ENCODE measurements at regions not wholly inside any gene's neighbourhood (a gene's known extent, or its start where the extent isn't known, plus 50 kb on each side); places are given as distances from the start of the nearest gene placed in this dataset.
A peak's percentile ranks its signal among the peaks of the same experiment; 100 is the strongest.
"Not testable (repeated sequence)": the region's sequence is repeated elsewhere in the genome, so short reads cannot be mapped to it uniquely, and the experiment has no call there.

- Histone ChIP-seq H3K9me3 (ENCODE audit: control insufficient read depth in 4 of 4, low read length in 3 of 4) (no peaks in the 10 kb centered on the region), H3K27me3 (ENCODE audit: control insufficient read depth in 4 of 4, insufficient read depth in 4 of 4, low read length in 3 of 4) (no peaks in the 10 kb centered on the region)
- DNase-seq (ENCODE audit: low spot score), result no peak
Measured at GRCh38 chr2:35116151-35116550, 1239.4 kb upstream of the CRIM1 start.

GRCh38 chr2:35114765-35115164 is 1240.8 kb upstream of the CRIM1 start:
- DNase-seq (ENCODE audit: low spot score), result no peak
- no peak for TF ChIP-seq MAX (IDR thresholded peaks at IDR 0.05)
- TF ChIP-seq, protein P1, sequence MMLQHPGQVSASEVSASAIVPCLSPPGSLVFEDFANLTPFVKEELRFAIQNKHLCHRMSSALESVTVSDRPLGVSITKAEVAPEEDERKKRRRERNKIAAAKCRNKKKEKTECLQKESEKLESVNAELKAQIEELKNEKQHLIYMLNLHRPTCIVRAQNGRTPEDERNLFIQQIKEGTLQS (IDR thresholded peaks at IDR 0.05), result no peak
- no peak for TF ChIP-seq SP1 (IDR thresholded peaks at IDR 0.05)
- TF ChIP-seq FOXA1 (IDR thresholded peaks at IDR 0.05), result no peak
- peak; percentile 5 to 49 for TF ChIP-seq RAD21 (IDR thresholded peaks at IDR 0.05)
- no peaks in the 10 kb centered on the region for H3K36me3 ChIP-seq (ENCODE audit: control insufficient read depth in 4 of 4, insufficient read depth in 3 of 4, low read depth in 1 of 4, low read length in 3 of 4)
- H3K9ac ChIP-seq (ENCODE audit: low read depth in 1 of 2, low read length in 2 of 2), result no peak overlapping the region
- H3K4me1 ChIP-seq (ENCODE audit: control insufficient read depth in 4 of 4, insufficient read depth in 4 of 4, low read length in 3 of 4), result no peaks in the 10 kb centered on the region
- 40% methylated on average over 2 of the region's 2 CpGs for WGBS
- H3K27ac ChIP-seq (ENCODE audit: low read depth in 1 of 2, low read length in 2 of 2), result no peak overlapping the region
- no peak overlapping the region for H3K4me3 ChIP-seq (ENCODE audit: low read depth in 1 of 3, low read length in 3 of 3)
- no peaks in the 10 kb centered on the region for H3K9me3 ChIP-seq (ENCODE audit: control insufficient read depth in 4 of 4, low read length in 3 of 4)
- no peaks in the 10 kb centered on the region for H3K27me3 ChIP-seq (ENCODE audit: control insufficient read depth in 4 of 4, insufficient read depth in 4 of 4, low read length in 3 of 4)

More at GRCh38 chr2:35116151-35116550, 1239.4 kb upstream of the CRIM1 start:
- H3K36me3 ChIP-seq (ENCODE audit: control insufficient read depth in 4 of 4, insufficient read depth in 3 of 4, low read depth in 1 of 4, low read length in 3 of 4), result no peaks in the 10 kb centered on the region
- no peak overlapping the region for H3K9ac ChIP-seq (ENCODE audit: low read depth in 1 of 2, low read length in 2 of 2)
- TF ChIP-seq, protein P1 (IDR thresholded peaks at IDR 0.05), result no peak
- no peak for TF ChIP-seq CTCF (IDR thresholded peaks at IDR 0.05; ENCODE audit: low read depth, low read length, missing input control)
- no peak for TF ChIP-seq HNF4A (conservative IDR thresholded peaks at IDR 0.05)
- H3K4me3 ChIP-seq (ENCODE audit: low read depth in 1 of 3, low read length in 3 of 3), result no peak overlapping the region
- no peak overlapping the region for H3K27ac ChIP-seq (ENCODE audit: low read depth in 1 of 2, low read length in 2 of 2)
- H3K4me1 ChIP-seq (ENCODE audit: control insufficient read depth in 4 of 4, insufficient read depth in 4 of 4, low read length in 3 of 4), result no peaks in the 10 kb centered on the region

- H3K27ac ChIP-seq (ENCODE audit: low read depth in 1 of 2, low read length in 2 of 2); H3K9ac ChIP-seq (ENCODE audit: low read depth in 1 of 2, low read length in 2 of 2); H3K36me3 ChIP-seq (ENCODE audit: control insufficient read depth in 4 of 4, insufficient read depth in 3 of 4, low read depth in 1 of 4, low read length in 3 of 4); H3K4me3 ChIP-seq (ENCODE audit: low read depth in 1 of 3, low read length in 3 of 3); DNase-seq (ENCODE audit: low spot score); H3K9me3 ChIP-seq (ENCODE audit: control insufficient read depth in 4 of 4, low read length in 3 of 4); H3K4me1 ChIP-seq (ENCODE audit: control insufficient read depth in 4 of 4, insufficient read depth in 4 of 4, low read length in 3 of 4); H3K27me3 ChIP-seq (ENCODE audit: control insufficient read depth in 4 of 4, insufficient read depth in 4 of 4, low read length in 3 of 4): not testable (repeated sequence)
- 73% methylated on average over 8 of the region's 10 CpGs for WGBS
Measured at GRCh38 chr2:35112367-35112766, 1243.2 kb upstream of the CRIM1 start.

GRCh38 chr2:35104309-35104708 is 1251.3 kb upstream of the CRIM1 start:
- Histone ChIP-seq H3K9me3 (ENCODE audit: control insufficient read depth in 4 of 4, low read length in 3 of 4) (no peaks in the 10 kb centered on the region), H3K36me3 (ENCODE audit: control insufficient read depth in 4 of 4, insufficient read depth in 3 of 4, low read depth in 1 of 4, low read length in 3 of 4) (no peaks in the 10 kb centered on the region), H3K27ac (ENCODE audit: low read depth in 1 of 2, low read length in 2 of 2) (no peak overlapping the region), H3K4me3 (ENCODE audit: low read depth in 1 of 3, low read length in 3 of 3) (no peak overlapping the region), H3K27me3 (ENCODE audit: control insufficient read depth in 4 of 4, insufficient read depth in 4 of 4, low read length in 3 of 4) (no peaks in the 10 kb centered on the region), H3K9ac (ENCODE audit: low read depth in 1 of 2, low read length in 2 of 2) (no peak overlapping the region), H3K4me1 (ENCODE audit: control insufficient read depth in 4 of 4, insufficient read depth in 4 of 4, low read length in 3 of 4) (no peaks in the 10 kb centered on the region)
- DNase-seq (ENCODE audit: low spot score), result no peak
- WGBS, result 49% methylated on average over 1 of the region's 1 CpG
- TF ChIP-seq TAF1 (conservative IDR thresholded peaks at IDR 0.05), result no peak
- no peak for TF ChIP-seq CTCF (IDR thresholded peaks at IDR 0.05; ENCODE audit: low read depth, low read length, missing input control)
- no peak for TF ChIP-seq GABPA (IDR thresholded peaks at IDR 0.05 in 1 of 2, conservative IDR thresholded peaks at IDR 0.05 in 1 of 2)
- no peak for TF ChIP-seq HNF4A (conservative IDR thresholded peaks at IDR 0.05)
- TF ChIP-seq NR2F2 (IDR thresholded peaks at IDR 0.05), result no peak
- TF ChIP-seq HNF4G (IDR thresholded peaks at IDR 0.05), result no peak
- TF ChIP-seq RXRA (IDR thresholded peaks at IDR 0.05), result no peak
- no peak for TF ChIP-seq SP1 (IDR thresholded peaks at IDR 0.05)
- TF ChIP-seq RAD21 (IDR thresholded peaks at IDR 0.05), result no peak
